LNCaP clone FGC (cell line): ENCODE measurements at regions not wholly inside any gene's neighbourhood (a gene's known extent, or its start where the extent isn't known, plus 50 kb on each side); places are given as distances from the start of the nearest gene placed in this dataset.
"Not testable (repeated sequence)": the region's sequence is repeated elsewhere in the genome, so short reads cannot be mapped to it uniquely, and the experiment has no call there.

Source experiments
- DNase-seq: peaks from one replicate; pipeline ENCODE4 v3.0.0-alpha.2; 2011; ENCODE audit warnings: low read depth
- H3K4me3 ChIP-seq: 2 replicates; pipeline ENCODE4 v1.5.1; 2011; ENCODE audit warnings: mild to moderate bottlenecking, low read depth, low read length, control low read depth
- CTCF ChIP-seq: IDR thresholded peaks from 2 replicates; pipeline ENCODE4 v1.5.1; 2012; ENCODE audit warnings: mild to moderate bottlenecking; ENCODE audit not compliant: control insufficient read depth, insufficient read depth; ENCODE audit errors: extremely low read depth

- TF ChIP-seq CTCF: no peak
- DNase-seq: no peak
- H3K4me3 ChIP-seq: no peak overlapping the region
These were observed 116.4 kb upstream of the SGK1 start for GRCh38 chr6:134434019-134434942.

- no peak for TF ChIP-seq CTCF
- no peak for DNase-seq
These were observed 114.1 kb upstream of the SGK1 start for GRCh38 chr6:134432036-134432435.

DNA sequence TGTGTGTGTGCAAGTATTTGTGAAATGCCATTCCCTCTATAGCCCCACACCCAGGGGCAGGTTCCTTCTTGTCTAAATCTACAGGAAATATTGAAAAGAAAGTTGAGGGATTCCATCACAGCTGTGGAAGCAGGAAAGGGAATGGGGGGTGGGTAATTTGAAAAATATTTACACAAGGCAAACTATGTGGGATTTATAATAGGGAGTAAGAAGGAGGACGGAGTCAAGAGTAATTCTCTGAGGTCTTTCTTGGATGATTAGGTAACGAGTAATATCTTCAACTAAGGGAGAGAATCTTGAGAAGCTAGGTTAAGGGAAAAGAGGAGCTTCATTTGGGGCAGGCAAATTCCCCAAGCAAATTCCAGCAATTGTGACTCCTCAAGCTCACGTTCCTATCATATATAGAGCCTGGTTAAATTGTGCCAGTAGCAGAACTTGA lies 113.5 kb upstream of the SGK1 start:
- no peak for DNase-seq

More at GRCh38 chr6:134432036-134432435, 114.1 kb upstream of the SGK1 start:
- no peak overlapping the region for H3K4me3 ChIP-seq

GRCh38 chr6:134429861-134430380 lies 112.0 kb upstream of the SGK1 start:
- DNase-seq: no peak
- H3K4me3 ChIP-seq: no peak overlapping the region
- no peak for TF ChIP-seq CTCF

More for the DNA sequence above, 113.5 kb upstream of the SGK1 start:
- TF ChIP-seq CTCF: no peak
- H3K4me3 ChIP-seq: no peak overlapping the region

DNA sequence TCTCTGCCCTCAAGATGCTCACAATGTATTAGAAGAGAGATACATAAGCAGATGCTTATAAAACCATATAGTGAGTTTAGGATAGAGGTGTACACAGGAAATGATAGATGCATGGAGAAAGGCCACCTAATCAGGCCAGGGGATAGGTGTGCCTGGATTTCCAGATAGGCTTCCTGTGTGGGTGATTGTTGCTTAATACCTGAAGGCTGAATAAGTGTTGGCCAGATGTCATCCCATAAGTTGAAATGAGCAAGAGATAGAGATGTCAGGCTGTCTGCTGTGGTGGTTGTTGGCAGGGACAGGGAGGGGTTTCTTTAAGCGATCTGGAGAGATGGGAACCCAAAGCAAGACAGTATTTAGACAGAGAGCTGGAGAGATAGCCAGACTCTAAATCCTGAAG lies 109.8 kb upstream of the SGK1 start:
- no peak for DNase-seq
- no peak for TF ChIP-seq CTCF
- no peak overlapping the region for H3K4me3 ChIP-seq

- H3K4me3 ChIP-seq: no peak overlapping the region
- no peak for TF ChIP-seq CTCF
- no peak for DNase-seq
These were observed 108.7 kb upstream of the SGK1 start for GRCh38 chr6:134426623-134427022.

DNA sequence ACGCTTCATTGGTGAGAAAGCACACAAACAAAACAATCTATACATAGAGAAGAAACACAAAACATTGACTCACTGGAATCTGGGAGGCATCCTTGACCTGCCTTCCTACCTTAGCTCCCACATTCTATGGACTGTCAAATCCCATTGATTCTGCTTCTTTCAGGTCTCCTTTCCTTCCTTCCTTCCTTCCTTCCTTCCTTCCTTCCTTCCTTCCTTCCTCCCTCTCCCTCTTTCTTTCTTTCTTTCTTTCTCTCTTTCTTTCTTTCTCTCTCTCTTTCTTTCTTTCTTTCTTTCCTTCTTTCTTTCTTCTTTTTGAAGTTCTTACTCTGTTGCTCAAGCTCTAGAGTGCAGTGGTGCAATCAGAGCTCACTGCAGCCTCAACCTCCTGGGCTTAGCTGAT lies 108.0 kb upstream of the SGK1 start:
- not testable (repeated sequence) for DNase-seq, H3K4me3 ChIP-seq
